PC-9 (cell line): ENCODE measurements at regions not wholly inside any gene's neighbourhood (a gene's known extent, or its start where the extent isn't known, plus 50 kb on each side); places are given as distances from the start of the nearest gene placed in this dataset.

ENCODE experiments used
- EZH2 ChIP-seq: fragments of 200-600 bp; sonication (generic); IDR thresholded peaks from 2 replicates; pipeline ENCODE4 v1.8.0; 2017; ENCODE audit warnings: antibody characterized with exemption, low read depth
- TF ChIP-seq, protein P1 (sequence below): fragments of 200-600 bp; sonication (generic); conservative IDR thresholded peaks from 2 replicates; pipeline ENCODE4 v1.6.1; 2017; ENCODE audit warnings: mixed run types, antibody characterized with exemption, mild to moderate bottlenecking, moderate library complexity

DNA sequence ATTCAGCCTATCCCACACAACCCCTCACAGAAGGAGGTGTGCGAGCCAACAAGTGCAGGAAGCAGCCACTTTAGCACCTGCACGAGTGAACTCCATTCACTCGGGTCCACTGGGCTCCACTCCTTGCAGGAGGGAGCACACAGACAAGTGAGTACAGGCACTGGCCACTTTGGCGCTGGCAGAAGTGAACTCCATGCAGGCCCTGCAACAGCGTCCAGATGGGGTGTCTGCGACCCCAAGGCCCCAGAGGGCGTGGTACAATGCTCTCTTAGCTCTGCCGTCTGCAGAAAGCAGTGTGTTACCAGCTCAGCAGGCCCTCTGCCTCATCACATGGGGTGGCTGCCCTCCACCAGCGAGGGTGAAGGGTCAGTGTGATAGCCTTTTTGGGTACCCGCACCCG, 388.0 kb upstream of the CNTN4 start:
- TF ChIP-seq, protein P1, sequence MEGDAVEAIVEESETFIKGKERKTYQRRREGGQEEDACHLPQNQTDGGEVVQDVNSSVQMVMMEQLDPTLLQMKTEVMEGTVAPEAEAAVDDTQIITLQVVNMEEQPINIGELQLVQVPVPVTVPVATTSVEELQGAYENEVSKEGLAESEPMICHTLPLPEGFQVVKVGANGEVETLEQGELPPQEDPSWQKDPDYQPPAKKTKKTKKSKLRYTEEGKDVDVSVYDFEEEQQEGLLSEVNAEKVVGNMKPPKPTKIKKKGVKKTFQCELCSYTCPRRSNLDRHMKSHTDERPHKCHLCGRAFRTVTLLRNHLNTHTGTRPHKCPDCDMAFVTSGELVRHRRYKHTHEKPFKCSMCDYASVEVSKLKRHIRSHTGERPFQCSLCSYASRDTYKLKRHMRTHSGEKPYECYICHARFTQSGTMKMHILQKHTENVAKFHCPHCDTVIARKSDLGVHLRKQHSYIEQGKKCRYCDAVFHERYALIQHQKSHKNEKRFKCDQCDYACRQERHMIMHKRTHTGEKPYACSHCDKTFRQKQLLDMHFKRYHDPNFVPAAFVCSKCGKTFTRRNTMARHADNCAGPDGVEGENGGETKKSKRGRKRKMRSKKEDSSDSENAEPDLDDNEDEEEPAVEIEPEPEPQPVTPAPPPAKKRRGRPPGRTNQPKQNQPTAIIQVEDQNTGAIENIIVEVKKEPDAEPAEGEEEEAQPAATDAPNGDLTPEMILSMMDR, result no peak
- no peak for TF ChIP-seq EZH2
